Activated CD8-positive, alpha-beta memory T cell treated with anti-CD3 and anti-CD28 coated beads for 36 hours (primary cell): ENCODE measurements at regions not wholly inside any gene's neighbourhood (a gene's known extent, or its start where the extent isn't known, plus 50 kb on each side); places are given as distances from the start of the nearest gene placed in this dataset.

ENCODE experiments used
- CTCF ChIA-PET: fragments of 350-600 bp; sonication (Branson Sonifier 250); formaldehyde crosslinking; loops from one replicate; lab custom pipeline; 2021; ENCODE audit warnings: antibody characterized with exemption; lab: Charles Lee
- POLR2A ChIA-PET: fragments of 350-600 bp; sonication (Branson Sonifier 250); formaldehyde crosslinking; loops from one replicate; lab custom pipeline; 2021; ENCODE audit warnings: antibody characterized with exemption; lab: Charles Lee

GRCh38 chr2:181218401-181218821 is 238.0 kb downstream of the UBE2E3 start:
- ChIA-PET CTCF (interaction anchor here (1.3 kb wide), 1 partner anchor 13 kb away, joined by 3 read pairs; no protein-coding TSS in a partner anchor), POLR2A (interaction anchor here (0.7 kb wide), 1 partner anchor 15 kb away, joined by 4 read pairs; no protein-coding TSS in a partner anchor)

- POLR2A ChIA-PET, result no interaction called here
Observed at GRCh38 chr2:181223234-181223633, 234.0 kb upstream of the ITGA4 start.

GRCh38 chr2:181224866-181225265 is 232.3 kb upstream of the ITGA4 start:
- ChIA-PET POLR2A (no interaction called here), CTCF (no interaction called here)

More at GRCh38 chr2:181223234-181223633, 234.0 kb upstream of the ITGA4 start:
- CTCF ChIA-PET, result no interaction called here

GRCh38 chr2:181228661-181229060 is 228.5 kb upstream of the ITGA4 start:
- ChIA-PET POLR2A (no interaction called here), CTCF (interaction anchor here (0.9 kb wide), 1 partner anchor 9 kb away, joined by 4 read pairs; no protein-coding TSS in a partner anchor)

GRCh38 chr2:181231151-181231550 is 226.0 kb upstream of the ITGA4 start:
- ChIA-PET POLR2A (no interaction called here), CTCF (no interaction called here)

- CTCF ChIA-PET, result no interaction called here
- POLR2A ChIA-PET, result no interaction called here
Observed at GRCh38 chr2:181231886-181232621, 225.1 kb upstream of the ITGA4 start.

GRCh38 chr2:181234487-181234891 is 222.7 kb upstream of the ITGA4 start:
- CTCF ChIA-PET, result no interaction called here
- POLR2A ChIA-PET, result no interaction called here

- ChIA-PET POLR2A (no interaction called here), CTCF (no interaction called here)
Observed at GRCh38 chr2:181235011-181235410, 222.2 kb upstream of the ITGA4 start.

GRCh38 chr2:181235683-181236459 is 221.3 kb upstream of the ITGA4 start:
- CTCF ChIA-PET, result no interaction called here
- POLR2A ChIA-PET, result no interaction called here

GRCh38 chr2:181239201-181239799 is 217.9 kb upstream of the ITGA4 start:
- POLR2A ChIA-PET, result no interaction called here
- CTCF ChIA-PET, result no interaction called here

- CTCF ChIA-PET, result no interaction called here
- POLR2A ChIA-PET, result no interaction called here
Observed at GRCh38 chr2:181240844-181241243, 216.3 kb upstream of the ITGA4 start.

- POLR2A ChIA-PET, result no interaction called here
Observed at GRCh38 chr2:181241366-181241765, 215.8 kb upstream of the ITGA4 start.

GRCh38 chr2:181241797-181242196 is 215.4 kb upstream of the ITGA4 start:
- ChIA-PET POLR2A (no interaction called here), CTCF (no interaction called here)

More at GRCh38 chr2:181241366-181241765, 215.8 kb upstream of the ITGA4 start:
- CTCF ChIA-PET, result no interaction called here

- ChIA-PET CTCF (no interaction called here), POLR2A (no interaction called here)
Observed at GRCh38 chr2:181242262-181242661, 214.9 kb upstream of the ITGA4 start.

- ChIA-PET POLR2A (no interaction called here), CTCF (interaction anchor here (0.7 kb wide), 1 partner anchor 91 kb away, joined by 3 read pairs; no protein-coding TSS in a partner anchor)
Observed at GRCh38 chr2:181243319-181243718, 213.9 kb upstream of the ITGA4 start.

- POLR2A ChIA-PET, result no interaction called here
Observed at GRCh38 chr2:181250691-181251090, 206.5 kb upstream of the ITGA4 start.

GRCh38 chr2:181252262-181253148 is 204.7 kb upstream of the ITGA4 start:
- POLR2A ChIA-PET, result no interaction called here
- CTCF ChIA-PET, result no interaction called here

More at GRCh38 chr2:181250691-181251090, 206.5 kb upstream of the ITGA4 start:
- CTCF ChIA-PET, result no interaction called here

GRCh38 chr2:181253438-181253837 is 203.7 kb upstream of the ITGA4 start:
- ChIA-PET POLR2A (no interaction called here), CTCF (no interaction called here)

- POLR2A ChIA-PET, result no interaction called here
- CTCF ChIA-PET, result no interaction called here
Observed at GRCh38 chr2:181255651-181256050, 201.5 kb upstream of the ITGA4 start.
